HG02884 (cell line): ENCODE measurements at regions not wholly inside any gene's neighbourhood (a gene's known extent, or its start where the extent isn't known, plus 50 kb on each side); places are given as distances from the start of the nearest gene placed in this dataset.
"Not testable (repeated sequence)": the region's sequence is repeated elsewhere in the genome, so short reads cannot be mapped to it uniquely, and the experiment has no call there.

Experiments
- ATAC-seq: cut with Tn5 transposase; IDR thresholded peaks from one replicate; pipeline ENCODE4 v1.9.1; 2021; ENCODE audit warnings: mild to moderate bottlenecking, moderate library complexity; ENCODE audit not compliant: unreplicated experiment

DNA sequence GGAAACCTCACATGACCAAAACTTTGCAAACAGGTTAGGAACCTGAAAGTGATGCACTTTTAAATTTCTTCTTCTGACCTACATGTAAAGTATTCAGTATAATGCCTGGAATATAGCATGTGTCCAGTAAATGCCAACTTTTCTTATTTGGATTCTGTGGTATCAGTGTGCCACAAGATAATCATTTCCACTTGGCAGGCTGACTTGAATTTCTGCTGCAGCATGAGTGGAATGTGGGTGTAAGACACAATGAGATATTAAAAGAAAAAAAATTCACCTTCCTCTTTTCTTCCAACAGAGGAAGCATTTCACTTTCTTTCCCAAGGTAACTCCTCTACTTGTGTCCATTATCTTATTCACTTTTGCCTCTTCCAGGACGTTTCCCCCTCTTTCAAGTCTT lies 141.9 kb upstream of the PRKD1 start:
- no peak for ATAC-seq

DNA sequence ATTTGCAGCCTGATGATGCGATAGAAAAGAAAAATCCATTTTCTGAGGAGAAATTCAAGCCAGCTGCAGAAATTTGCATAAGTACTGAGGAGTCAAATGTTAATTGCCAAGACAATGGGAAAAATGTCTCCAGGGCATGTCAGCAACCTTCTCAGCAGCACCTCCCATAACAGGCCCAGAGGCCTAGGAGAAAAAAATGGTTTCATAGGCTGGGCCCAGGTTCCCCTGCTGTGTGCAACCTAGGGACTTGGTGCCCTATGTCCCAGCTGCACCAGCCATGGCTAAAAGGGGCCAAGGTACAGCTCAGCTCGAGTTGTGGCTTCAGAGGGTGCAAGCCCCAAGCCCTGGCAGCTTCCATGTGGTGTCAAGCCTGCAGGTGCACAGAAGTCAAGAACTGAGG lies 144.8 kb upstream of the PRKD1 start:
- ATAC-seq, result not testable (repeated sequence)

DNA sequence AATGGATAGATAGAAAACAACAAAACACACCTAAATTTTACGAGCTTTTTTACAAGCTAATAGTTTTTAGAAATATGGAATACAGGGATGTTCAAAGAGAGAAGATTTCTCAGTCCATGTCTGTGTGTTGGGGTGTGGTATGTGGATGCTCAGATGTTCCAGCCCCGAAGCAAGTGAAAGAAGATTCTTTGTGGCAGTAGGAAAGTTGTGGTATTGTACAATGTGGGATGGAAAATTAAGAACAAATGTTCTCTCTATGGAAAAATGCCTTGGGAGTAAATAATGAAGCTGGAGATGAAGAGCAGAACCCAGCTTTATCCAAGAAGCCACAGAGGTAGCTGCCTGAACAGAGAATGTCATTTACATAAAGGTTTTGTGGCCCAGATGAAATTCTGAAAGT lies 150.3 kb upstream of the PRKD1 start:
- ATAC-seq, result no peak

DNA sequence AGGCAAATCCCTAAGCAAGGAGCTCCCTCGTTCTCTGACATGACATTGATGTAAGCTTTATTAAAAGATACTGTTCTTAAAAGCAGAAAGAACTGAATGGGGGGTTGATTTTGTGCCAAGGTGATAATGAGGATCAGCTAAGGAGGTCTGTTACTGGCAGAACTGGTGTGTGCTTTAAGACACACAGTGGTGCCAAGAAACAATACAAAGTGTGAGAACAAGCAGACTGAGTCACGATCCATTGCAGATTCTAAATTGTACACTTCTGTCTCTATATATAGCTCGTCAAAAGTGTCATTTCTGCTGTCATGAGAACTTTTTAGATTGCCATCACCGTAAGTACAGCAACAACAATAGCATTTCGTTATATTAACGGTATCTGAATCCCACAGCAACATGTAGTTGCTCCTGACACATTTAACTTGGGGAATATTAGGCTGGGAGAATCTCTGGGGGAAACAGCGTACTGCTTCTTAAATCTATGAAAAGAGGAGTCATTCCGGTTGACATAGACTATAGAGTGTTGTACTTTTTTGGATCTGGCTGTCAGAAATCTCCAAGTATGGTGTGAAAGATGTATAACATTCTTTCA lies 151.3 kb upstream of the PRKD1 start:
- no peak for ATAC-seq

DNA sequence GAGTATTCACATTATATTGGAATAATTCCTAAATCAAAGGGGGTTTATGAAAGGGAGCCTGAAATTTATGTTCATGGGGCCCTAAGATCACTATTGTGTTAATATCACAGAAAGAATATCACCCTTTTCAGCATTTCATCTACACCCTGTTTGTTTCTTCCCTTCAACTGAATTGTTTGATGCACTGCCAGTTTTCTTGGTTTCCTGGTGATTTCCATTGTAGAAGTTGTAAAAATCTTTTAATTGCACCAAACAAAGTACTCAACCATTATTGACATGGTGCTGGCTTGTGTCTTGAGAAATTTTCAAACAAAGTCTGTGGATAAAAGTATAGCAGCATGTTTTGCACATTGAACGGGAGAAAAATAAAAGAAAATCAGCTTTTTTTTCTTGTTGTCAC lies 154.8 kb upstream of the PRKD1 start:
- ATAC-seq, result no peak

DNA sequence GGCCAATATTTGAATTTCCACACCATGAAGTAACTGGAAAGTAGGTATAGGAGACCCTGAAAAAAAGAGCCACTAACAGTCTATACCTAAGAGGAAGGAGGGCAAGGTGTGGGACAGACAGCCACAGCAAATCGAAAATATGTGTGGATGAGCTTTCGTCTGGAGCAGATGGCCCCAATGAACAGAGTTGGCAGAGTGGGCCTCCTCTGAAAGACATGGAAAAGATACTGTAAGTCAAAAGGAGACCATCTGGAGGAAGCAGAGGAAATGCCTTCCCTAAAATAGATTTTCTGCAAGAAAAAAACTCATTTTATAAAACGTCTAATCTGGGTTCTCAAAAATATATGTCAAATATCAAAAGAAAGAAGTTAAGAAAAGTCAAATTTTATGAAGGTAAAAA lies 157.2 kb upstream of the PRKD1 start:
- no peak for ATAC-seq

DNA sequence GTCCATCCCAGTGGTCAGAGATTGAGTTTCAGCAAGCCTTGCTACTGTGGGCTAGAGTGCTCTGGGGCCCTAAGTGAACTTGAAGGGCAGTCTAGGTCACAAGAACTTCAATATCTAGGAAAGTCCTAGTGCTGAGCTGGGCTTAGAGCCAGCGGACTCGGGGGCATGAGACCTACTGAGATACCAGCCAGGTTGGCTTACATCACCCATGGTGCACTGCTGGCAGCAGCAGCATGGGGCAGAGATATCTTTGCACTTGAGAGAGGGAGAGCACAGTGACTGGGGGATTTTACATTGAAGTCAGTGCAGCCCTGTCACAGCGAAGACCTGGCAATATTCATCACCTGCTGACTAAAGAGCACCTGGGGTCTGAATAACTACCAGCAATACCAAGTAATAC lies 158.3 kb upstream of the PRKD1 start:
- no peak for ATAC-seq

DNA sequence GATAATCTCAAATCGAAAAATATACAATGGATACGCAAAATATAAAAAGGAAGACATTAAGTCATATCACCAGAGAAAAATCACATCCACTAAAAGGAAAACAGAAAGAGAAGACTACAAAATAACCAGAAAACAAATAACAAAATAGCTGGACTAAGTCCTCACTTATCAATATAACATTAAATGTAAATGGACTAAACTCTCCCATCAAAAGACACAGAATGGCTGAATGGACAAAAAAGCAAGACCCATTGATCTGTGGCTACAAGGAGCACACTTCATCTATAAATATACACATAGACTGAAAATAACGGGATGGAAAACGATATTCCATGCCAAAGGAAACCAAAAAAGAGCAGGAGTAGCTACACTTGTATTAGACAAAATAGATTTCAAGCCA lies 161.0 kb upstream of the PRKD1 start:
- ATAC-seq, result no peak

DNA sequence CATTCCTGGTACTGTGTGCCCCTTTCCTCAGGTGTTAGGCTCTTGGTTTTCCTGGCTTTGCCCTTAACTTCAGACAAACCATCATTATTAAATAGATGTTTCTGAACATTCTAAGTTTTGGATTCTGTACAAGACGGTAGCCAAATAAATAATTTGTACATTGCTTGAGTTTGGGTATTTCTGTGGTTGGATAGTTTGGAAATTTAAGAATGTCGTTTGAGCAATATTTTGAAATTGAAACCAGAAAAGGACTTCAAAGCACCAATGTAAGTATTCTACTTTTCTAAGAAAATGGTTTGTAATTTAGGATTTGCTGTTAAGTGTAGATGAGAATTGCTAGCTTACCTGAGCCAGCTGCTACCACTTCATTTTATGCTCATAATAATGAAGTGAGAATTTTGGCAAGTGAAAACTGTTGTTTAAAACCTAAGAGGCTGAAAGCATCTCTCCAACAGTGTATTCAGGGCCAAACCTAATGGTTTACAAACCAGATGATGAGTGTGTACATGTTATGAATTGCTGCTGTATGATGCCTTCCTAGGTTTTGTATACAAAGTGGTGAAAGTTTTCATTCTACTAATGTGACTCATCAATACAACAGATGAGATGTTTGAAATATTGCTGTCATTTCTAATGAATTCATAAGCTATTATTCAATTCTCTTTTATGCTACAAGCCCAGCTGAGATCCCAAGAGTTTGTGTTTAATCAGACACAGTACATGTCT lies 181.5 kb upstream of the PRKD1 start:
- ATAC-seq, result no peak

DNA sequence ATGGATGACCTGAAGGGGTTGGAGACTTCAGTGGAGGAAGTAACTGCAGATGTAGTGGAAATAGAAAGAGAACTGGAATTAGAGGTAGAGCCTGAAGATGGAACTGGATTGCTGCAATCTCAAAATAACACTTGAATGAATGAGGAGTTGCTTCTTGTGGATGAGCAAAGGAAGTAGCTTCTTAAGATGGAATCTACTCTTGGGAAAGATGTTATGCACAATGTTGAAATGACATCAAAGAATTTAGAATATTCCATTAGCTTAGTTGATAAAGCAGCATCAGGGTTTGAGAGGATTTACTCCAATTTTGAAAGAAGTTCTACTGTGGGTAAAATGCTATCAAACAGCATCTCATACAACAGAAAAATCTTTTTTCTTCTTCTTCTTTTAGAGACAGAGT lies 186.4 kb upstream of the PRKD1 start:
- ATAC-seq, result no peak

DNA sequence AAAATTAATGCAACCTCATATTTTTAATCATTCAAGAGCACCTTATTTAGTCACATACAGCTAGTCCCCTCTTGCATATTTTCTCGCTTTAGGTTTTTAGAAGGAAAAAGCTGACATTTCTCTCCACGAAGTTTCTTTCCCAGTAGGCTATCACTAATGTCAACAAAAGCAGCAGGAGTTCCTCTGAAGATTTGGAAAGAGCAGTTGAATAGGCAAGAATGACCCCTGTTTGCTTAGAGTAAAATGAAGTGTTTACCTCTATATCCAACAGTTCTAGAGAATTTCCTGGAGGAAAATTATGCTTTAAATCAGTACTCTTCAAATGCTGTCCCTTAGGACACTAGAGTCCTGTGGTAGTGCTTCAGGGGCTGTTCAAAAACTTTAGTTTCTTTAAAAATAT lies 188.1 kb upstream of the PRKD1 start:
- no peak for ATAC-seq

DNA sequence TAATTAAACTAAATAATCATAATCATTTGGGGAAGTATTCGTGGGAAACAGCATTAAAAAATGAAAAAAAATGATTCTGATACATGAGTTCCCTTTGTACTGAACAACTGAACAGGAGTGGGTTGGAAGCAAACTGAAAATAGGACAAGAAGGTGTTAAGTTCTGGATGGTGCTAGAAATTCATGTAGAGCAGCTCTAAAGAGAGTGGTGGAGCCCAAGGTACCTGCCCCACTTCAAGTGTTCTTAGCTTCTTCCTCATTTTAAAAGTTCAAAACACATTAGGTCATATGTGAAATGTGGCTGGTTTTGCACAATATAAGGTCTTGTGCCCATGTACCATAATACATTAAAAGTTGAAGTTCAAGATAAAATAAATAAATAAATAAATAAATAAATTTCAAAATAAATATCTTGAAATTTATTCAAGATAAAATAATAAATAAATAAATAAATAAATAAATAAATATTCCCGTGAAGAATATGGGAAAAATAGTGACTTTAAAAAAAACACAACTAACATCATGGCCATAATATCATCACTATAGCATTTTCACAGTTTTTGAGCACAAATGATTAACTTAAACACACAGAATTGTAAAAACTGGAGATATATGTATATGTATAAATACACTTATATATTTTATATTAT lies 191.5 kb upstream of the PRKD1 start:
- ATAC-seq, result no peak

DNA sequence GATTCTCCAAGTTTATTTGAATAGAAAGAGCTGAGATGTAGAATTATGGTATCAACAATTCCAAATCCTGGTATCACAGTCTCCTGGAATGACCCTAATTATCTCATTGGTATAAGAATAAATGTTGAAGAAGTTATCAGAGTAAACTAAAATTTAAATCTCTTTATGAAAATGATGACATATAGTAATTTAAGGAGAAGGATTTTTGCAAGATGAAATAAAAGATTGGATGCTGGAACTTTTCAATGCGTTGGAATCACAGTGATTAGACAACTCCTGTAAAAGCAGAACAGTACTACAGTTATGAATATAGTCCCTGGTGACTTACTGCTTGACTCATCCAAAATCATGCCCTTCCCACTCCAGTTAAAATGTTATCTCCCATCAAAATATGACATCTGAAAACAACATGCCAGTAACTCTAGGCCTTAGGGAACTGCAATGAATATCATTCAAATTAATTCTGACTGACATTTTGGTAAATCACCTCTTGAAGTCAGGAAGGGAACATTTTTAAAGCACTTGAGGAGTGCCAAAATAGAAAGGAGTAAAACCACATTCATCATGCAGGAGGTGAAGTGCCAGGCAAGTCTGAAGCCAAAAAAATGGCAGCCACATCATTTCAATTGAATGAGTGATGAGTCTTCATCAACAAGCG lies 197.8 kb upstream of the PRKD1 start:
- ATAC-seq, result no peak

DNA sequence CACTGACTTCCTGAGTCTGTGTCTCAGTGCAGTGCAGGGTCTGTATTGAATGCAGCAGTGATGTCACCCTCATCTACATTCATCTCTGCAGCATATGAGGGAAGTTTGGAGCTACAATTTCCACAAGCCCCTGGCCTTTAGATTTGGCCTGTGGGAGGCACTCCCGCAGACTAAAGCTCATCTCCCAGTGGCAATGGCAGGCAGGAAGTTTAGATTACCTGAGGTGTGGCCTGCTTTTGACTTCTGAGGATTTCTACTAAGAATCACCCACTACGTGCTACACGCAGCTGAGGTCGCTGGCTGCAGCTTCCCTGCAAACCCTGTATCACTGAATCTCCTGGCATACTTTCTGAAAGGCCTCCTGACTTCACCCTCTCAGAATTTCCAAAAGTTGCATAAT lies 202.2 kb upstream of the PRKD1 start:
- no peak for ATAC-seq

DNA sequence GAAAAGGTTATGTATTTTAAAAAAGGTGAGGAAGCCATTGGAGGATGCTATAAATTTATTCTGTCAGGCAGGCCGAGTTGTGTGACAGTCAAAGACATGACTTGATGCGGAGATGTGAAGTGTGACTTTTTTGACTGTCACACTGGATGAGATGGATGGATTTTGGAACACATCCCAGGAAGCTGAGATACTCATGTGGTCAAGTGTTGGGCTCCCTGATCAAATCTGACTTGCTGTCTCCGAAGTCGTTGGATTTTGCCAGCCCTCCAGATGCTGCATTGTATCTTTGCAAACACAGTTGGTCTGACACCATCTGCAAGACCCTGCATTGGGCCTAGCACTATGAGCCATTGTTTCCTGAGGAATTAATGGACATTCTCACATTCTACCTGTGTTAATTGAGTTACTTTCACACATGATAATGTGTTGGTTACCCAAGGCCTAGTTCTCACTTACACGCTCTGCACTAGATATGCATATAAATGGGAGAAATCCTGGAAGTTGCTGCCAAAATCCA lies 204.0 kb upstream of the PRKD1 start:
- ATAC-seq, result no peak

DNA sequence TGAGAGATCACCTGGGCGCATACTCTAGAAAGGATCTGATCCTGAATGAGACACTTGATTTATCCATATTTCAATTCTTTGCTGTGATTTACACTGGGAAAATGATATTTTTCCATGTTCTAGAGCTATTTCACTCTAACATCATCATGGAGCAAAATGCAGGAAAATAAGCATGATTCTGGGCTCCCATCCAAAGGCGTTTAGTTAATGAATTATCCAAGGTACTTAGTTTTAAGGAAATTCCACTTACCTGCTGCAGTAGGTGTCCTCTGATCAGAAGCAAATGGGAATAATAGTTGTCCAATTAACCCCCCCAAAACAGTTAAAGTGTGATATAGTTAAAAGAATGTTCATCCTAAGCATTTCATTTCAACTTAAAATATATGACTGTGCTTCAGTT lies 204.5 kb upstream of the PRKD1 start:
- ATAC-seq, result no peak

DNA sequence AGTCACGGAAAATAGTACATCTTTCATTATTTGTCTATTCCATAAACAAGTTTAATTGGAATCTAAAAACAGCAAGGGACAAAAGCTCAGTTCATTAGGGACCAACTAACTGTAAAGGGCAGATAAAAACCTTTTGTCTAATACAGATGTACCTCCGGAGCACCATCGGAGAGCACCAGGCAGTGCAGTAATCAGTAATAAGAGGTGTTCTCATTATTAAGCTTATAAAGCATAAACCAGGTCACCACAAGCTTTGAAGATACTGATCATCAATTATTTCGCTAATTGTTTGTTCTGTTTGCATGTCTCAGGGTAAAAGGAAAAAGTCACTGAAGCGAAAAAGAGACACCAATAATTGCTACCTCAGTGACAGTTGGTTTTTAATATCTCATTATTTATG lies 207.3 kb upstream of the PRKD1 start:
- no peak for ATAC-seq

DNA sequence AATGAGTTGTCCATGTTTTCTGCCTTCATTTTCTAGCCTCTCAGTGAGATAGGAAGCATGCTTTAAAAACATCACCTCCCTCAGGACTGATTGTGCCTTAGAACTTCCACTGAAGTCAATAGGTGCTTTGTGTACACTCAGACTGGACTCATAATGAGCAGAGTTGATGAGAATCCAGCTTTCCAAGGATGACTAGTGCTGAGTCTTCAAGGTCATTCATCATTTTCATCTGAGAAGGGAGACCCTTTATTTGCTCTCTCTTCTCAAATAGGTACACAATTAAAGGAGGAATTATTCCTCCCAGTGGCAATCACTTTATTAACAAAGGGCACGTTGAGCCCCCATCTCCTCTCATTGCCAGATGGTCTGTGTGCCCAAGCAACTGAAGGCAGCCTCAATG lies 210.9 kb upstream of the PRKD1 start:
- no peak for ATAC-seq

DNA sequence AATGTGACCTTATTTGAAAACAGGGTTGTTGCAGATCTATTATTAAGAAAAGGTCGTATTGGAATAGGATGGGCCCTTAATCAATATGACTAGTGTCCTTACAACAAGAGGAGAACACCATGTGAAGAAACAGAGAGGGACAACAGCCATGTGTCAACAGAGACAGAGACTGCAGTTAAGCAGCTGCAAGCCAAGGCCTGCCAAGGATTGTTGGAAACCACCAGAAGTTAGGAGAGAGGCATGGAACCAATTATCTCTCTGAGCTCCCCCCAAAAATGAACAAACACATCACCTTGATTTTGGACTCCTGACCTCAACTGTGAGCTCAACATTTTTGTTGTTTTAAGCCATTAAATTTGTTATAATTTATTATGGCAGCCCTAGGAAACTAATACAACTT lies 214.6 kb upstream of the PRKD1 start:
- ATAC-seq, result no peak

DNA sequence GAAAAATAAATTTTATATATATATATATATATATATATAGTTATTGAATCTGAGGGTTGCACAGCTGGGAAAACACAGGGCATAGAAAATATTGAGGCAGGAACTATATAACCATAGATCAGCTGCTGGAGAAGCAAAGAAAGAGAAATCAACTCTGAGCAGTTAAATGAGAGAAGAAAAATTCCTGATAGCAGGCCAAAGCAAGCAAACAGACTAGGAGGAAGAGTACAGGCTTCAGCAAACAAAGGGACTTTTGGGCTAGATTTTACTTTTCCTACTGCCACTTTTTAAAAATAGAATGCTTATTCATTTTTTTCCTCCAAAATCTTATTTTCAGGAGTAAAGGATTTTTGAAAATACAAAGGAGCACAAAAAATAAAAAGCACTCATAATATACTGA lies 216.0 kb upstream of the PRKD1 start:
- no peak for ATAC-seq

DNA sequence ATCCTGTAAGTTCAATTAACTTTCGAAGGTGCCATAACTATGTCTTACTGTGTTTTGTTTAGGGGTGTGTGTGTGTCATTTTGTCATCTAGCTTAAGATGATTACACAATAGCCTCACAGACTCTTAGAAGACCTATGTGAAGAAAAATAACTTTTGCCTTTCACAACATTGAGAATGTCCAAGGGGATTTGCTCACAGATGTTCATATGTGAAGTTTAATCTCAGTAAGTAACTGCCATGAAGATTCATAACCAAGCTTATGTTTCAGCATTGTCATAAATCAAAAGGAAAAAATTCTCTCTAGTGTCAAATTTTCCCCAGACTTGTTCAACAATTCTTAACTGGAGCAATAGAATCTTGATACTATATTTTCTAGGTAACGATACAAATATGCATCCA lies 226.1 kb upstream of the PRKD1 start:
- ATAC-seq, result no peak

DNA sequence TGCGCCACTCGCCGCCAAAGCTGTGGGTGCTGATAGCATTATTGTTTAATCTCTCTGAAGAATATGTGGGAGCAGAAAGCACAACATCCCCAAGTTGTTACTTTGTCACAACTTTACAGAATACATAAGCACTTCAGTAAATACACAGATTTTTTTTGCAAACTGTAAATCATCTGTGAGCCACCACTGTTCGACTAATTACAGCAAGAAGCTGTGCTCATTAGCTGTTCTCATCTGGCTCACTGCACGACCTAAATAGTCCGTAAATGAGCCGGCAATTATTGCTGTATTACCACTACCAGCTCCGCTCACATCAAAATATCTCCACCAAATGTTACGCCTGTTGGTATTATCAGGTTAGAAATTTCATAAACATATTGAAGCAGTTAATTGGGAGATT lies 228.9 kb upstream of the PRKD1 start:
- ATAC-seq, result no peak
